ENCODE measurements at regions not wholly inside any gene's neighbourhood (a gene's known extent, or its start where the extent isn't known, plus 50 kb on each side); places are given as distances from the start of the nearest gene placed in this dataset.

- TF ChIP-seq, protein P1, sequence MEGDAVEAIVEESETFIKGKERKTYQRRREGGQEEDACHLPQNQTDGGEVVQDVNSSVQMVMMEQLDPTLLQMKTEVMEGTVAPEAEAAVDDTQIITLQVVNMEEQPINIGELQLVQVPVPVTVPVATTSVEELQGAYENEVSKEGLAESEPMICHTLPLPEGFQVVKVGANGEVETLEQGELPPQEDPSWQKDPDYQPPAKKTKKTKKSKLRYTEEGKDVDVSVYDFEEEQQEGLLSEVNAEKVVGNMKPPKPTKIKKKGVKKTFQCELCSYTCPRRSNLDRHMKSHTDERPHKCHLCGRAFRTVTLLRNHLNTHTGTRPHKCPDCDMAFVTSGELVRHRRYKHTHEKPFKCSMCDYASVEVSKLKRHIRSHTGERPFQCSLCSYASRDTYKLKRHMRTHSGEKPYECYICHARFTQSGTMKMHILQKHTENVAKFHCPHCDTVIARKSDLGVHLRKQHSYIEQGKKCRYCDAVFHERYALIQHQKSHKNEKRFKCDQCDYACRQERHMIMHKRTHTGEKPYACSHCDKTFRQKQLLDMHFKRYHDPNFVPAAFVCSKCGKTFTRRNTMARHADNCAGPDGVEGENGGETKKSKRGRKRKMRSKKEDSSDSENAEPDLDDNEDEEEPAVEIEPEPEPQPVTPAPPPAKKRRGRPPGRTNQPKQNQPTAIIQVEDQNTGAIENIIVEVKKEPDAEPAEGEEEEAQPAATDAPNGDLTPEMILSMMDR (IDR thresholded peaks at IDR 0.05): no peak
- H3K27ac ChIP-seq: no peak overlapping the region
- H3K4me3 ChIP-seq: no peak overlapping the region
- DNase-seq (ENCODE audit: low spot score): no peak
These were observed 740.7 kb upstream of the LRRTM4 start for GRCh38 chr2:78262713-78263375.

- no peak overlapping the region for H3K4me3 ChIP-seq
- no peak for DNase-seq (ENCODE audit: low spot score)
- TF ChIP-seq, protein P1 (IDR thresholded peaks at IDR 0.05): no peak
- no peak overlapping the region for H3K27ac ChIP-seq
These were observed 741.4 kb upstream of the LRRTM4 start for GRCh38 chr2:78263571-78263970.

- Histone ChIP-seq H3K4me3 (no peak overlapping the region), H3K27ac (no peak overlapping the region)
- no peak for DNase-seq (ENCODE audit: low spot score)
- TF ChIP-seq, protein P1 (IDR thresholded peaks at IDR 0.05): no peak
These were observed 742.0 kb upstream of the LRRTM4 start for GRCh38 chr2:78264130-78264529.

DNA sequence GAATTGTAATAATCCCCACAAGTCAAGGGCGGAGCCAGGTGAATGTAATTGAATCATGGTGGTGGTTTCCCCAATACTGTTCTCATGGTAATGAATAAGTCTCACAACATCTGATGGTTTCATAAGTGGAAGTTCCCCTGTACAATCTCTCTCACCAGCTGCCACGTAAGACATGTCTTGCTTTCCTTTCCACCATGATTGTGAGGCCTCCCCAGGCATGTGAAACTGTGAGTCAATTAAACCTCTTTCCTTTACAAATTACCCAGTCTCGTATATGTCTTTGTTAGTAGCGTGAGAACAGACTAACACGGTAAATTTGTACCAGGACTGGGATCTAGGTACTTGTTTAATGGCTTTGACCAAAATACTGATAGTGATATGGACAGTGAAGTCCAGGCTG is 744.3 kb upstream of the REG3G start:
- Histone ChIP-seq H3K4me3 (no peak overlapping the region), H3K27ac (no peak overlapping the region)
- TF ChIP-seq, protein P1 (IDR thresholded peaks at IDR 0.05): no peak
- DNase-seq (ENCODE audit: low spot score): no peak

- no peak overlapping the region for H3K27ac ChIP-seq
- TF ChIP-seq, protein P1 (IDR thresholded peaks at IDR 0.05): no peak
- no peak for DNase-seq (ENCODE audit: low spot score)
- H3K4me3 ChIP-seq: no peak overlapping the region
These were observed 734.8 kb upstream of the REG3G start for GRCh38 chr2:78290581-78291214.

- Histone ChIP-seq H3K27ac (no peak overlapping the region), H3K4me3 (no peak overlapping the region)
- TF ChIP-seq, protein P1 (IDR thresholded peaks at IDR 0.05): no peak
- no peak for DNase-seq (ENCODE audit: low spot score)
These were observed 731.7 kb upstream of the REG3G start for GRCh38 chr2:78293768-78294167.

Data from coronary artery (tissue), 2 donors.